Testis (tissue), 2 donors: ENCODE measurements at regions not wholly inside any gene's neighbourhood (a gene's known extent, or its start where the extent isn't known, plus 50 kb on each side); places are given as distances from the start of the nearest gene placed in this dataset.

Experiments
- POLR2A ChIP-seq: fragments of 450-650 bp; IDR thresholded peaks from one replicate; pipeline ENCODE4 v1.6.1; 2017; ENCODE audit warnings: antibody characterized with exemption, mild to moderate bottlenecking, moderate library complexity
- TF ChIP-seq, protein P1 (sequence below), 3 experiments: fragments of 450-650 bp in 2 of 3; fragments of 200-600 bp in 1 of 3; sonication (generic) in 1 of 3; IDR thresholded peaks; one replicate each; pipeline ENCODE4 v1.5.1; 2016 to 2019; ENCODE audit warnings: antibody characterized with exemption in 3 of 3, mild to moderate bottlenecking in 2 of 3, moderate library complexity in 1 of 3

DNA sequence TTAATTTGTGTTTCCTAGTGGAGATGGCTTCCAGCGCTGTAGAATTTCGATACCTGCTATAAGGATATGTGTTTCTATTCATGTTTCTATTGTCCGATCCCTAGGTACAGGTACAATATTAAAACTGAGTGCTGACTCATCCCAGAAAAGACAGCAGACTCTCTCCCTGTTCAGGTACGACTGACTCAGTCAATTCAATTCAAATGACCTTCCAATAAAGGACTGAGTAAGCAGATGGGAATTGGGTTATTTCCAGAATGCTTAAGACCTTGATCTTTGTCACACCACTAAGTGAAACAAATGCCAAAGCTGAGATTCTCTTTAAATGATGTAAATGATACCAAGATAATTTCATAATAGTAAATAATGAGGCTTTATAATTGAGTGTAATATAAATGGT lies 1596.9 kb downstream of the RPA4 start:
- TF ChIP-seq, protein P1, sequence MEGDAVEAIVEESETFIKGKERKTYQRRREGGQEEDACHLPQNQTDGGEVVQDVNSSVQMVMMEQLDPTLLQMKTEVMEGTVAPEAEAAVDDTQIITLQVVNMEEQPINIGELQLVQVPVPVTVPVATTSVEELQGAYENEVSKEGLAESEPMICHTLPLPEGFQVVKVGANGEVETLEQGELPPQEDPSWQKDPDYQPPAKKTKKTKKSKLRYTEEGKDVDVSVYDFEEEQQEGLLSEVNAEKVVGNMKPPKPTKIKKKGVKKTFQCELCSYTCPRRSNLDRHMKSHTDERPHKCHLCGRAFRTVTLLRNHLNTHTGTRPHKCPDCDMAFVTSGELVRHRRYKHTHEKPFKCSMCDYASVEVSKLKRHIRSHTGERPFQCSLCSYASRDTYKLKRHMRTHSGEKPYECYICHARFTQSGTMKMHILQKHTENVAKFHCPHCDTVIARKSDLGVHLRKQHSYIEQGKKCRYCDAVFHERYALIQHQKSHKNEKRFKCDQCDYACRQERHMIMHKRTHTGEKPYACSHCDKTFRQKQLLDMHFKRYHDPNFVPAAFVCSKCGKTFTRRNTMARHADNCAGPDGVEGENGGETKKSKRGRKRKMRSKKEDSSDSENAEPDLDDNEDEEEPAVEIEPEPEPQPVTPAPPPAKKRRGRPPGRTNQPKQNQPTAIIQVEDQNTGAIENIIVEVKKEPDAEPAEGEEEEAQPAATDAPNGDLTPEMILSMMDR (IDR thresholded peaks at IDR 0.05): no peak
- TF ChIP-seq POLR2A: no peak
